ENCODE measurements at regions not wholly inside any gene's neighbourhood (a gene's known extent, or its start where the extent isn't known, plus 50 kb on each side); places are given as distances from the start of the nearest gene placed in this dataset.

- WGBS, 2 donors, result 69 to 84% methylated on average over 4 of the region's 4 CpGs
Measured at GRCh38 chr3:62955126-62955525, 79.9 kb upstream of the CADPS start.

GRCh38 chr3:62956411-62956810, 81.2 kb upstream of the CADPS start:
- Histone ChIP-seq H3K27me3 (no peaks in the 10 kb centered on the region), H3K36me3 (no peaks in the 10 kb centered on the region), H3K27ac (no peak overlapping the region), H3K9me3 (no peaks in the 10 kb centered on the region), H3K4me1 (no peaks in the 10 kb centered on the region), H3K4me3 (no peak overlapping the region)
- WGBS, 2 donors, result 75 to 76% methylated on average over 2 of the region's 2 CpGs
- TF ChIP-seq EP300 (IDR thresholded peaks at IDR 0.05), result no peak
- no peak for TF ChIP-seq POLR2AphosphoS5 (IDR thresholded peaks at IDR 0.05)
- TF ChIP-seq POLR2A (IDR thresholded peaks at IDR 0.05), result no peak
- TF ChIP-seq CTCF (IDR thresholded peaks at IDR 0.05), result no peak
- DNase-seq, result no peak
- intact Hi-C loops (cut with DNase I), result no loop called here

More at GRCh38 chr3:62955126-62955525, 79.9 kb upstream of the CADPS start:
- Histone ChIP-seq H3K4me1 (no peaks in the 10 kb centered on the region), H3K27me3 (no peaks in the 10 kb centered on the region), H3K36me3 (no peaks in the 10 kb centered on the region), H3K9me3 (no peaks in the 10 kb centered on the region), H3K27ac (no peak overlapping the region), H3K4me3 (no peak overlapping the region)
- DNase-seq, result no peak
- TF ChIP-seq POLR2AphosphoS5 (IDR thresholded peaks at IDR 0.05), result no peak
- no peak for TF ChIP-seq EP300 (IDR thresholded peaks at IDR 0.05)
- TF ChIP-seq CTCF (IDR thresholded peaks at IDR 0.05), result no peak
- no peak for TF ChIP-seq POLR2A (IDR thresholded peaks at IDR 0.05)
- intact Hi-C loops (cut with DNase I), result no loop called here

GRCh38 chr3:62961874-62962556, 86.8 kb upstream of the CADPS start:
- Histone ChIP-seq H3K9me3 (no peaks in the 10 kb centered on the region), H3K4me3 (no peak overlapping the region), H3K36me3 (no peaks in the 10 kb centered on the region), H3K27ac (no peak overlapping the region), H3K27me3 (no peaks in the 10 kb centered on the region), H3K4me1 (no peaks in the 10 kb centered on the region)
- no peak for DNase-seq
- TF ChIP-seq EP300 (IDR thresholded peaks at IDR 0.05) (no peak), CTCF (IDR thresholded peaks at IDR 0.05) (no peak), POLR2A (IDR thresholded peaks at IDR 0.05) (no peak)
- 74 to 80% methylated on average over 6 of the region's 6 CpGs for WGBS, 2 donors
- intact Hi-C loops (cut with DNase I), result no loop called here

GRCh38 chr3:62962714-62963113, 87.5 kb upstream of the CADPS start:
- Histone ChIP-seq H3K4me3 (no peak overlapping the region), H3K27me3 (no peaks in the 10 kb centered on the region), H3K9me3 (no peaks in the 10 kb centered on the region), H3K27ac (no peak overlapping the region), H3K36me3 (no peaks in the 10 kb centered on the region), H3K4me1 (no peaks in the 10 kb centered on the region)
- TF ChIP-seq POLR2AphosphoS5 (IDR thresholded peaks at IDR 0.05) (no peak), POLR2A (IDR thresholded peaks at IDR 0.05) (no peak), CTCF (IDR thresholded peaks at IDR 0.05) (no peak), EP300 (IDR thresholded peaks at IDR 0.05) (no peak)
- DNase-seq, result no peak
- WGBS, 2 donors, result 57 to 75% methylated on average over 1 of the region's 1 CpG
- intact Hi-C loops (cut with DNase I), result no loop called here

- no peaks in the 10 kb centered on the region for H3K36me3 ChIP-seq
- no peak overlapping the region for H3K4me3 ChIP-seq
- 94 to 96% methylated on average over 2 of the region's 2 CpGs for WGBS, 2 donors
- TF ChIP-seq CTCF (IDR thresholded peaks at IDR 0.05), result no peak
- no peak for TF ChIP-seq POLR2AphosphoS5 (IDR thresholded peaks at IDR 0.05)
- TF ChIP-seq POLR2A (IDR thresholded peaks at IDR 0.05), result no peak
- no peak for TF ChIP-seq EP300 (IDR thresholded peaks at IDR 0.05)
- DNase-seq, result no peak
- H3K4me1 ChIP-seq, result no peaks in the 10 kb centered on the region
- H3K27me3 ChIP-seq, result no peaks in the 10 kb centered on the region
- no peaks in the 10 kb centered on the region for H3K9me3 ChIP-seq
- H3K27ac ChIP-seq, result no peak overlapping the region
- intact Hi-C loops (cut with DNase I), result no loop called here
Measured at GRCh38 chr3:62965311-62965710, 90.1 kb upstream of the CADPS start.

All from sigmoid colon (tissue), 6 donors.